Cardiac muscle cell (in vitro differentiated cells and primary cell): ENCODE measurements at regions not wholly inside any gene's neighbourhood (a gene's known extent, or its start where the extent isn't known, plus 50 kb on each side); places are given as distances from the start of the nearest gene placed in this dataset.
"Not testable (repeated sequence)": the region's sequence is repeated elsewhere in the genome, so short reads cannot be mapped to it uniquely, and the experiment has no call there.

Source experiments
- DNase-seq, 2 donors: peaks; one replicate each; pipeline versions ENCODE4 v3.0.0 to v3.0.0-alpha.2; 2010 to 2017; ENCODE audit warnings: low read depth in 1 of 2, low spot score in 1 of 2
- H3K27ac ChIP-seq: fragments of 200-600 bp; sonication (generic); 2 replicates; pipeline ENCODE4 v1.5.1; 2016
- H3K27me3 ChIP-seq: fragments of 200-600 bp; sonication (generic); 2 replicates; pipeline ENCODE4 v1.6.0; 2016; ENCODE audit warnings: control low read depth
- H3K36me3 ChIP-seq: fragments of 200-600 bp; sonication (generic); 2 replicates; pipeline ENCODE4 v1.5.1; 2016; ENCODE audit warnings: control low read depth
- H3K4me1 ChIP-seq: fragments of 200-600 bp; sonication (generic); 2 replicates; pipeline ENCODE4 v1.8.1; 2017; ENCODE audit warnings: low read depth, mild to moderate bottlenecking, mixed run types
- H3K4me3 ChIP-seq: fragments of 200-600 bp; sonication (generic); 2 replicates; pipeline ENCODE4 v1.5.1; 2016; ENCODE audit warnings: mild to moderate bottlenecking
- H3K9me3 ChIP-seq: fragments of 200-600 bp; sonication (generic); 2 replicates; pipeline ENCODE4 v1.5.1; 2017; ENCODE audit warnings: low read depth, mild to moderate bottlenecking, control low read depth
- CTCF ChIP-seq: IDR thresholded peaks from 2 replicates; pipeline ENCODE4 v1.5.1; 2012; ENCODE audit warnings: low read depth, mild to moderate bottlenecking, low read length

GRCh38 chr2:53512071-53512826 lies 255.4 kb upstream of the CHAC2 start:
- Histone ChIP-seq H3K27me3 (no peaks in the 10 kb centered on the region), H3K36me3 (no peaks in the 10 kb centered on the region), H3K9me3 (no peaks in the 10 kb centered on the region), H3K27ac (no peak overlapping the region), H3K4me1 (peaks cover 8% of the 10 kb centered on the region), H3K4me3 (no peak overlapping the region)
- no peak for DNase-seq
- no peak for TF ChIP-seq CTCF

- no peak for TF ChIP-seq CTCF
- Histone ChIP-seq H3K27ac (no peak overlapping the region), H3K4me3 (no peak overlapping the region), H3K36me3 (no peaks in the 10 kb centered on the region), H3K27me3 (no peaks in the 10 kb centered on the region), H3K9me3 (no peaks in the 10 kb centered on the region), H3K4me1 (peaks cover 8% of the 10 kb centered on the region)
- no peak for DNase-seq
These were observed 256.1 kb upstream of the CHAC2 start for GRCh38 chr2:53511549-53511948.

DNA sequence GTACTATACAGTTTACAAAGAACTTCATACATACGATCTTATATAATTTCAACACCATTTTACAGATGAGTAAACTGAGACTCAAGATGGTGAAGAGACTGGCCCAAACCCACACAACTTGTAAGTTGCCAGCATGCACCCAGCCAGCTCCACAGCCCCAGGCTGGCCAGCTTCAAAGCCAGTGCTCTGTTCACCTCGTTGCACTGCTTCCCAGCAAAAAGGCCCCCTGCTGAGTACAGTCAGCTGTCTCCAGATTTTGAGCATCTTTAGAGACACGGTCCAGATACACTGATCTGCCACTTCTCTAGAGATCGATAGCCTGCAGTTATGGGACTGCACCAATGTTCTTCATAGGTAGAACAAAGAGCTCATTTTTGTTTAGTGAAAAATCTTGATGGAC lies 257.2 kb upstream of the CHAC2 start:
- Histone ChIP-seq H3K4me3 (no peak overlapping the region), H3K9me3 (no peaks in the 10 kb centered on the region), H3K4me1 (peaks cover 8% of the 10 kb centered on the region), H3K36me3 (no peaks in the 10 kb centered on the region), H3K27me3 (no peaks in the 10 kb centered on the region), H3K27ac (no peak overlapping the region)
- no peak for DNase-seq
- TF ChIP-seq CTCF = no peak

- H3K4me3 ChIP-seq = no peak overlapping the region
- H3K27ac ChIP-seq = no peak overlapping the region
- peaks cover 8% of the 10 kb centered on the region for H3K4me1 ChIP-seq
- H3K27me3 ChIP-seq = no peaks in the 10 kb centered on the region
- TF ChIP-seq CTCF = no peak
- no peak for DNase-seq
- no peaks in the 10 kb centered on the region for H3K36me3 ChIP-seq
- H3K9me3 ChIP-seq = no peaks in the 10 kb centered on the region
These were observed 257.7 kb upstream of the CHAC2 start for GRCh38 chr2:53509831-53510388.

GRCh38 chr2:53508667-53509066 lies 258.9 kb upstream of the CHAC2 start:
- no peak for TF ChIP-seq CTCF
- Histone ChIP-seq H3K27ac (no peak overlapping the region), H3K9me3 (no peaks in the 10 kb centered on the region), H3K4me1 (peaks cover 8% of the 10 kb centered on the region), H3K4me3 (no peak overlapping the region), H3K27me3 (no peaks in the 10 kb centered on the region), H3K36me3 (no peaks in the 10 kb centered on the region)
- no peak for DNase-seq

GRCh38 chr2:53507070-53507469 lies 260.5 kb upstream of the CHAC2 start:
- not testable (repeated sequence) for H3K4me1 ChIP-seq, DNase-seq, H3K27me3 ChIP-seq, H3K27ac ChIP-seq, H3K9me3 ChIP-seq, H3K4me3 ChIP-seq, H3K36me3 ChIP-seq
